ENCODE measurements at regions not wholly inside any gene's neighbourhood (a gene's known extent, or its start where the extent isn't known, plus 50 kb on each side); places are given as distances from the start of the nearest gene placed in this dataset.

- Histone ChIP-seq H3K79me2 (ENCODE audit: control insufficient read depth in 1 of 2, insufficient read depth in 2 of 2, low read length in 2 of 2) (no peaks in the 10 kb centered on the region), H2BK5ac (ENCODE audit: low read depth, low read length) (no peak overlapping the region), H3K27ac (ENCODE audit: low read depth, low read length) (no peak overlapping the region), H3K18ac (ENCODE audit: extremely low read depth, low read length) (no peak overlapping the region), H3K79me1 (ENCODE audit: low read depth, low read length) (no peaks in the 10 kb centered on the region), H3K56ac (replicated peaks; ENCODE audit: insufficient read length, low read depth, low read length) (no peak overlapping the region), H4K5ac (ENCODE audit: insufficient read length, low read depth, low read length) (no peak overlapping the region), H2BK120ac (replicated peaks; ENCODE audit: low read depth, low read length) (no peak overlapping the region), H3K14ac (ENCODE audit: insufficient read length) (no peak overlapping the region), H3K36me3 (ENCODE audit: control insufficient read depth in 2 of 4, insufficient read depth in 4 of 4, low read length in 3 of 4) (no peaks in the 10 kb centered on the region), H3K4me3 (ENCODE audit: extremely low read depth in 1 of 4, insufficient read depth in 2 of 4, low read depth in 3 of 4, low read length in 4 of 4) (no peak overlapping the region), H2BK20ac (ENCODE audit: low read length) (no peak overlapping the region), H4K20me1 (replicated peaks in 1 of 2; ENCODE audit: control insufficient read depth in 1 of 2, insufficient read depth in 2 of 2, low read length in 2 of 2) (no peaks in the 10 kb centered on the region), H2BK12ac (ENCODE audit: low read depth, low read length) (no peak overlapping the region), H3K4me1 (replicated peaks in 1 of 4; ENCODE audit: control insufficient read depth in 3 of 4, insufficient read depth in 4 of 4, low read length in 3 of 4) (no peaks in the 10 kb centered on the region), H3K23ac (ENCODE audit: insufficient read length) (no peak overlapping the region), H4K91ac (replicated peaks; ENCODE audit: insufficient read length, low read length) (no peak overlapping the region), H3K9ac (replicated peaks in 1 of 4; ENCODE audit: extremely low read depth in 1 of 4, low read depth in 3 of 4, low read length in 3 of 4) (no peak overlapping the region), H3K9me3 (ENCODE audit: insufficient read depth in 2 of 2, low read depth in 1 of 2, low read length in 1 of 2) (no peaks in the 10 kb centered on the region), H3K4ac (replicated peaks; ENCODE audit: insufficient read length, low read depth, low read length) (no peak overlapping the region), H2AK5ac (ENCODE audit: low read depth, low read length) (no peak overlapping the region), H3K4me2 (ENCODE audit: insufficient read depth in 1 of 2, low read depth in 2 of 2, low read length in 2 of 2) (no peak overlapping the region), H2AFZ (ENCODE audit: low read length) (no peak overlapping the region), H3K23me2 (ENCODE audit: low read depth, low read length) (no peaks in the 10 kb centered on the region; the same call in 1 of the 2 replicates), H2BK15ac (ENCODE audit: low read length) (no peak overlapping the region), H3K27me3 (replicated peaks in 1 of 4; ENCODE audit: control insufficient read depth in 3 of 4, extremely low read depth in 1 of 4, insufficient read depth in 3 of 4, low read length in 3 of 4) (peaks cover 0 to 2% (median 0%) of the 10 kb centered on the region in 4 experiments; a peak in 1 of 7 replicates), H4K8ac (ENCODE audit: extremely low read depth, insufficient read depth, low read length) (no peak overlapping the region)
- 90% methylated on average over 3 of the region's 3 CpGs; no CpG with 5 or more reads in 1 of the 2 experiments for WGBS, 2 experiments (ENCODE audit: extremely low coverage in 1 of 2, insufficient coverage in 1 of 2, insufficient read length in 1 of 2, insufficient replicate concordance in 2 of 2, low coverage in 1 of 2, low lambda C conversion rate in 2 of 2, missing lambda C conversion rate in 1 of 2)
- ChIA-PET CTCF (ENCODE audit: partially characterized antibody) (interaction anchor here (1.3 kb wide), 2 partner anchors 9 to 42 kb away, joined by 3 to 4 read pairs; no protein-coding TSS in a partner anchor), POLR2A (ENCODE audit: partially characterized antibody) (no interaction called here)
- TF ChIP-seq KDM4A (IDR thresholded peaks at IDR 0.05; ENCODE audit: low read depth, low read length, severe bottlenecking) = no peak
- TF ChIP-seq PHF8 (conservative IDR thresholded peaks at IDR 0.05; ENCODE audit: low read depth, low read length) = no peak
- TF ChIP-seq ASH2L (IDR thresholded peaks at IDR 0.05; ENCODE audit: low read length) = no peak
- TF ChIP-seq SRF (IDR thresholded peaks at IDR 0.05; ENCODE audit: low read depth, low read length) = no peak
- no peak for TF ChIP-seq HDAC2 (IDR thresholded peaks at IDR 0.05; ENCODE audit: borderline replicate concordance in 1 of 2, low read depth in 2 of 2, low read length in 2 of 2)
- TF ChIP-seq CREB1 (IDR thresholded peaks at IDR 0.05) = no peak
- TF ChIP-seq TEAD4 (IDR thresholded peaks at IDR 0.05; ENCODE audit: low read depth, low read length) = no peak
- no peak for FAIRE-seq
- DNase-seq (ENCODE audit: low read depth in 1 of 2, low spot score in 2 of 2) = no peak
These were observed 243.5 kb upstream of the SDK2 start for GRCh38 chr17:73887739-73888138.
